HG02870 (cell line): ENCODE measurements at regions not wholly inside any gene's neighbourhood (a gene's known extent, or its start where the extent isn't known, plus 50 kb on each side); places are given as distances from the start of the nearest gene placed in this dataset.
"Not testable (repeated sequence)": the region's sequence is repeated elsewhere in the genome, so short reads cannot be mapped to it uniquely, and the experiment has no call there.

Source experiments
- ATAC-seq: cut with Tn5 transposase; IDR thresholded peaks from one replicate; pipeline ENCODE4 v1.9.1; 2021; ENCODE audit warnings: mild to moderate bottlenecking, moderate library complexity; ENCODE audit not compliant: unreplicated experiment

DNA sequence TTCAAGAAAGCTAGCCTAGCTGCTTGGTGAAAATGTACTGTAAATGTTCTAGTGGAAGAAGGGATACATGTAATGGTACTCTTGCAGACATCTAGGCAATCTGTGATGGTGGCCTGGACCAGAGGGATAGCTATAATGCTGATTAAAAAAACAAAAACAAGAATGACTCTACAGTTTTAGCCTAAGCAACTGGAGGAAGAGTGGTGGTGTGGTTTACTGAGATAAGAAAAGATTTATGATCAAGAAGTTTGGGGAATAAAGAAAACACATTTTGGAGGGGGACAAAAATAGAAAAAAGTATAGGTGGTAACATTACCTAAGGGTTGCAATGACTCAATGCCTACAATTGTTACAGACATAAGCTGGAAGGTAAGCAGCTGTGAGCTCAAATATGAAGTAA, 1080.7 kb upstream of the CELF4 start:
- ATAC-seq: no peak

DNA sequence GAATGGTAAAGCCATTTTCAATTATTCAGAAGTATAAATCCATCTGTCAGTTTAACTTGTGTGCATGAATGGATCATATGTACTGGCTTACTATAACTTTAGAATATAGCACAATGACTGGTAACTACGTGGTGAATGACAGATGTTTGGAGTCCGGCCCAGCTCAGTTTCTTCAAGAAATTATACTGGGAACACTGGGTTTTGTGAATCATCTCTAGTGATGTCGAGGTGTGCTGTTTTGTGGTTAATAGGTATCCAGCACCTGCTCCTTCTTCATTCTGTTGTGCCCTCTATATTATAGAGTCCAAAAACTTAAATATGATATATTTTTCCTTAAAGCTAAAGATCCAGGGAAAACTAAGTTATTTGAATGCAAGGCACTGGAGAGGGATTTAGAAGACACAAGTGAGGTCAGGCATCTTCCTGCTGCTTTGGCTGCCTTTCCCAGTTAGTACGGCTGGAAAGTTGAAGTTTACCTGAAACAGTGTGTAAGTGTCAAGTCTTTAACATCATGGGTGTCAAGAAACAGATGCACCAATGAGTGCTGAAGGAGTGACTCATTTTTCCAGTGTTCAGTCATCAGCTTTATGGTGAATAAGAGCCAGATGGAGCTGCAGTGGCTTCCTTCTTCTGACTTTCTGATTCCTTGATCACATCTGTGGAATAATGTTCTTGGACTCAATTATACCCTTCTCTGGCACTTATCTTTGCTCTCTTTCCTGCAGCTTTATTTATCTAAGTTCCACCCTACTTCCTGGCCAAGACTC, 1079.5 kb upstream of the CELF4 start:
- no peak for ATAC-seq

DNA sequence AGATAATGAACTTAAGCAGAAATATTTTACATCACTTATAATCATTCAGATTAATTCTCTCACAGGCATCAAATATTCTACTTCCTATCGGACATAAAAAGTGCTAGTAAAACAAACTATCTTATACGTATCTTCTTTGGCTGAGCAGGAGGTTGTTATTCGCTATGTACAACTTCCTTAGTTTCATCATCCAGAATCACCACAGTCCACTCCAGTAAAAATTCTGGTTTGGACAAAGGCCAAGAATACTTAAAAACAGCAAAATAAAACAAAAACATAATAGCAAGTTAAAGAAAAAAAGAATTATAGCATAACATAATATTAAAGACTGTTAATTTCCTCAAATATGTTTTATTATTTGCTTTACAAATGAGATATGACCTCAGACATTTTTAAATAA, 1077.1 kb upstream of the CELF4 start:
- ATAC-seq: no peak

DNA sequence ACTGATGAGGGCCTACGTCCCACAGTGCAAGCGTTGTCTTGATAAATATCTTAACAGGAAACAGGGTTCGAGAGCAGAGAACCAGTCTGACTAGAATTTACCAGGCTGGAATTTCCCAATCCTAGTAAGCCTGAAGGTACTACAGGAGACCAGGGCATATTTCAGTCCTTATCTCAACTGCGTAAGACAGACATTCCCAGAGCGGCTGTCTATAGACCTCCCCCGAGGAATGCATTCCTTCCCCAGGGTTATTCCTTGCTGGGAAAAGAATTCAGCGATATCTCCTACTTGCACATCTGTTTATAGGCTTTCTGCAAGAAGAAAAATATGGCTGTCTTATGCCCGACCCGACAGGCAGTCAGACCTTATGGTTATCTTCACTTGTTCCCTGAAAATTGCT, 1074.1 kb upstream of the CELF4 start:
- not testable (repeated sequence) for ATAC-seq

DNA sequence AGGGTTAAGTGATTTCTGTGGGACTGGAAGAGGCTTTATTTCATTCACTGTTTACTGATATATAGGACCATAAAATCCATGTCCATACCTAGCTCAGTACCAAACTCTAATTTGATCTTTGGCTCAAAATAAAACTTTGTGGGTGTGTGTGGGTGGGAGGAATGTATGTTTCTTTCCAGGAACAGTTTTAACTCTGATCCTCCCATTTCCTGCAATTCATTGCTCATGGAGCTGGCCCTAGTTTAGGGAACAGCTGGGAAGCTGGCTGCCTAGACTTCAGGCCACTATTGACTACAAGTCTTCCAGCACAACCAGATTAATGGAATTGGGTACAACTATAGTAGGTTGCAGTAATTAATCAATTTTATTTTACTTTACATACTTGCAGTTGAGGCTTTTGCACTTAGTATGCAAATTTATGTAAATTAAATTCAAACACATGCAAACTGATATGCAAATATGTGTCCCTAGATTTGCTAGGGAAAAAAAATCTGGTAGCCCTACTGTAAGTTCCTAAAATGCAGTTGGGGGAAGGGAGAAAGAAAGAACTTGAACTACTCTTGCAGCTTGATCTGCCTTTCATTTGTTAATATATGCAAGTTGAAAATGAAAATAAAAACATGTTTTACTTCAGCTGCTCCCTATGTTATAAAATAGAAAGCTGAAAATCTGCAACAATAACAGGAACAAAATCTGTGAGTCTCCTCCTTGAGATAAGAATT, 1070.3 kb upstream of the CELF4 start:
- ATAC-seq: no peak

DNA sequence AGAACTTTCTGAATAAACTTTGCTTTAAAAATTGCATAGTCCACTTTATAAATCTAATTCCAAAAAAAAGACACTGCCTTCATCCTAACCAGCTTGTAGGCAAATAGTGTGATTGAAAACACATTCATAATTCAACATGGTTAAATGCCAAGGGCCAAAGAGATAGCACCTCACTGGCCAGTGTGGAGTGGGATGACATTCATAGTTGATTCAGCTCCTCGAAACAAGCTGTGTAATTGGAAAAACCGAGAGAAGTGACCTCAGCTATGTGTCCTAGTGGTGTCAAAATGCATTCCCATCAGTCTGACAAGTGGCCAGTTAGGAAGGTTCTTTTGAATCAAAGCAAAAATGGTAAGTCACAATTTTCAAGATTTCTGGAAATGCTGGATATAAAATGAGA, 1068.5 kb upstream of the CELF4 start:
- no peak for ATAC-seq

DNA sequence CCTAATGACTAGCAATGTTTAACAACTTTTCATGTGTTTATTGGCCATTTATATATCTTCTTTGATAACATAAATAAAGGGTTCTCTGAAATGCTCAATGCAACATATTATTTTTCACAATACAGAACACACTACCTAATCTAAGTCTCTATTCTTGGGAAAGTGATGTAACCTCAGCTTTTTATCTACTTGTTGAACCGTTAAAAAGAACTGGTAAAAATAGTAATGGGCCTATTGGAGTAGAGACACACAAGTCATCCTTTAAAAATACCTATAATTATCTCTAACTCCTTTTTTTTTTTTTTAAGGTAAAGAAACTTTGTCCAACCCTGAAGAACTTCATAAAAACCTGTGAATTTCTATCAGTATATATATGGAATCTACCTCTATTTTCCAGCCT, 1067.7 kb upstream of the CELF4 start:
- no peak for ATAC-seq

DNA sequence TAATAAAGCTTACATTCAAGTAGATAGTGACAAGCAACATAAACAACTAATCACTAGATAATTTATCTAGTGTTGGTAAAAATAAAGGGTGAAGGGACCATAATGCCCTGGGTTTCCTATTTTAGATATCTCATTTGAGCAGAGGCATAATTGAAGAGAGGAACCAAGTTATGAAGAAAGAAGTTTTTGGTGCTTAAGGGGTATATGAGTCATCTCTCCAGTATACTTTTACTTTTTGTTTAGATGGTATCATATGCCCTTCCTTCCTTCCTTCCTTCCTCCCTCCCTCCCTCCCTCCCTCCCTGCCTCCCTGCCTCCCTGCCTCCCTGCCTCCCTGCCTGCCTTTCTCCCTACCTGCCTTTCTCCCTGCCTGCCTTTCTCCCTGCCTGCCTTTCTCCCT, 1053.5 kb upstream of the CELF4 start:
- ATAC-seq: no peak

DNA sequence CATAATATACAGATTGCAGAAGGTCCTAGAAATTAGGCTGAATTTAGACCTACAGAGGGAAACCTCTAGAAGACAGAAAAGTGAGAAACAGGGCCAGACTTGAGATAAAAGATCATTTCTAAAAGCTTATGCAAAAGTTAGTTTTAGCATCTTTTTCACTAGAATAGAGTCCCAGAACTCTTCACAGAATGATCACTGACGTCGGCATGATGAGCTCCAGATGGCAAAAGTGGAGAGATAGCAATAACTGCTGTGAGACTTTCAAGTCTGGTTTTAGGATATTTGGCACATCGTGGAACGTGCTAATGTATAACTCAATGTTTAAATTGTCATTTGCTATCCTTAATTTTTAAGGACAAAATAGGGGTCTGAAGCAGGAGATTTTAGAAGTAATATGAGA, 1050.7 kb upstream of the CELF4 start:
- no peak for ATAC-seq

DNA sequence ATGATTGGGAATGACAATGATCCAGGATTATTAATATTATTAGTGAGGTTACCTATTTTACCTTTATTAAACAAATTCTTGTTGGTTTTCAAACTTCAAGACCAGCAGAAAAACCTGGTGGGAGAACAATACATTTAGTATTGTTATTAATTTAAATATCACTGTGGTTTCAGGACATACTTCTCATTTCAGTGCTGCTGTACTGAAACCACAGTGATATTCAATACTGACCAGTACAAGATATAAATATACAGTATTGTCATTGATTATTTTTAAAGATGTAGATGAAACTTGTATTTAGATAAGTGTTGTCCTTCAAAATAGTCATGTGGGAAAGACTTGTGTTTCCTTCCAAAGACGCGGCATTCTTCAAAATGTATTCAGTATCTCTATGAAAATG, 1047.3 kb upstream of the CELF4 start:
- ATAC-seq: no peak

DNA sequence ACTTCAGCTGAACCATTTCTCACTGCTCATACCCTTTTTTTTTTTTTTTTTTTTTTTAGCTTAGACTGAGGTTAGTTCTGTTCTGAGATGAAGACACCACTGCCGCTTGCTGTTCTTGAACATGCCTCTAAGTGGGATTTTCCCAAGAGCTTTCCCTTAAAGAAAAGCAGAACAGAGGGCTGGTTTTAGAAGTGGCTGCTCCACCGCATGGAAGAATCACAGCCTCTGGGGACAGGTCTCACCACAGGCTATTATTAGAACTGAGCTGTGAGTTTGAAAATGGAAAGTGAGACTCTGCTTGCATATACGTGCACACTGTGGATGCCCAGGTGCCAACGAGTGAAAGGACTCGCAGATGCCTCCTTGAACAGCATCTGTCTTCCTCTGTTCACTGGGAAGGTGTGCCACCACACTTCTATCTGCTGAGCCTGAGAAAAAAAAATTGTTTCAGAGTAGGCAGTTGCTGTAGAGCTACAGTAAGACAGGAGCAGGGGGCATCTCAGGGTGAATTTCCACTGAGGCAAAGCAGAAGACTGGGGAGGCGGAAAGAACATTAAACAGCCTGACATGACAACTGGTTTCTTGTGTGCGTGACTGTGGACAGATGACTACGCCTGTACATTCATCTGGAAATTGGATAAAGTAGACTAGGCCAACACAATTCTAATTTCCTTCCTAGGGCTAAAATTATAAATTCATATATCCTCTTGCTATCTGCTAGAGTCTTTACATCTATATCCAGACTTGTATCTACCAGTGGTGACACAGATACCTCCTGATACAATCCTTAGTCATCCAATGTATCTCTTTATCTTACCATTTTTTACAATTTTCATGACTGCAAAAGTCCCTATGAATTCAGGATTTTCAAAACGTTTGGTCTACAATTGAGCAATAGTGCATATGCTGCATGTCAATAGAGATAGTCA, 1045.7 kb upstream of the CELF4 start:
- peak; percentile 73 for ATAC-seq

DNA sequence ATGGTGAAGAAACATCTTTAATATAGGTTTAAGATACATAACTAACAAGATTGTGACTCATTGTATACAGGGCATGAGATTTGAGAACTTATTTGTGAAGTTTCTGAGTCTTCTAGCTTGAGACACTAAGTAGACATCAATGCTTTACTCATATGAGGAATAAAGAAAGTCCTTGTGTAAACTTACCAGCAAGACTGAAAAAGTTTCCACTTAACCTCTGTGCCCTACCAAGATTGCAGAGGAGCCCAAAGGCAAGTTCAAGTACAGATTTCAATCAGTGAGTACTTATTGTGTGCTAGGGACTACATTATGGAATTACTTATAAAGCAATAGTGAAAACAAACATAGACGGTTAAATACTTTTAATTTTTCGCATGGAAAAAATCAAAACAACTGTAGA, 1041.2 kb upstream of the CELF4 start:
- ATAC-seq: peak; percentile 43

DNA sequence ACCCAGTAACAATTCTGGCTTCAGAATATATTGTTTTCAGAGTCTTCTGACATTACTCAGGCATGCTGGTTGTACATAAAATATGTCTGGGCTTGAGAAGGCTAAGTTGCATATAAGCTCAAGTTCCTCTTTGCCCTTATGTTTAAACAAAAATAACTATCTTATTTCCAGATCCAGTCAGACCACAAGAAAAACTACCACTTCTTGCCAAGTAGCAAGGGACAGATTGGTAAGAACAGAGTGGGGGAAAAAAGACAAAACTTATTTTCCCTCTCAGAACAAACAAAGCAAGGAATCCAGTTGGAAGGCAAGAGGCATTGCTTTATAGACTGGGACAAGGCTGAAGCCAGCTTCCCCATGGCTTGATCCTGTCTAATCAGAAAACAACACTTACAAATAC, 1036.7 kb upstream of the CELF4 start:
- ATAC-seq: no peak

DNA sequence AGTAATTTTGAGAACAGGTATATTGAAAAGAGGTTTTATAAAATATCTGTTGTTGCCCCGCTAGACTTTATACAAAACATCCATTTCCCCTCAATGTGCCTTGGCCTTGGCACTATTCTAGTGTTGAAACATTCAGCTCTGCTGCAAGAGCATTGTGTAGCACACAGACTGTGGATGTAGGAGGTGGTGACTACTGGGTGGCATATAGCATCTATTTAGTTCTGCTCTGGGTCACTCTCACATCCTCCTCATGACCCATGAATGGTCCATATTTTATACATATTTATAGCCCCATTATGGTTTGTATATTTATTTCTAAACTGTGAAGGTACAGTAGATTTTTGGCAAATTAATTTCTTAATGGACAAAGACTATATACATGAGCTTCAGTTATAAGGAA, 1022.0 kb upstream of the CELF4 start:
- ATAC-seq: no peak

DNA sequence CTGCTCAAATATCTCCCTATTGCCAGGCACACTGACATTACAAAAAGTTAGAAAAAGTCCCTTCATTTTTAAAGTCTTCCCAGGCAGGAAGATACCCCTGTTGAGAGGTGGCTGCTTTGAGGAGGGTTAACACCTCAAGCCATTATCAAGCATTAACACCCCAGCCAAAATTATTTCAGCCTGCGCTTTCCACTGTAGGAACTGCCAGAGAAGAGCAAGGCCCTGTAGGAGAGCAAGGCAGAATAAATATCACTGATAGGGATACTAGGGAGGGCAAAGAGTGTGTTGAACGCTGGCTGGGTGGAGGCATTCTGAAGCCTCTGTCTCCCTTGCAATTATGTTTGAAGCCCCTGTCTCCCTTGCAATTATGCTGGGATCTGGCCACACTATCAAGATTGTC, 1020.7 kb upstream of the CELF4 start:
- ATAC-seq: no peak

DNA sequence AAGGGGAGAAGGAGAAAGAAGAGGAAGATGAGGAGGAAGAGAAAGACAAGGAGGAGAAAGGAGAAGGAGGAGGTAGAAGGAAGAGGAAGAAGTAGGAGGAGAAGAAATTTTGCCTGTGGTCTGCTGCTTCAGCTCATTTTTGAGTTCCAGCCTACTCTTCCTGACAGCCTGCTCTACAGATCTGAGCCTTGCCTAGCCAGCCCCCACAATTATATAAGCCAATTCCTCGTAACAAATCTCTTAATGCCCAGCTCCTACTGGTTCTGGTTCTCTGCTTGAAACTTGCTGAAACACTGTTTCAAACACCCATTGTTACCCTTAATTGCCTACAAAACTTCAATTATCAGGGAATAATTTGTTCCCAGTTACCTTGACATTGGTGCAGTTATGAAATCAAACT, 1014.2 kb upstream of the CELF4 start:
- ATAC-seq: no peak

DNA sequence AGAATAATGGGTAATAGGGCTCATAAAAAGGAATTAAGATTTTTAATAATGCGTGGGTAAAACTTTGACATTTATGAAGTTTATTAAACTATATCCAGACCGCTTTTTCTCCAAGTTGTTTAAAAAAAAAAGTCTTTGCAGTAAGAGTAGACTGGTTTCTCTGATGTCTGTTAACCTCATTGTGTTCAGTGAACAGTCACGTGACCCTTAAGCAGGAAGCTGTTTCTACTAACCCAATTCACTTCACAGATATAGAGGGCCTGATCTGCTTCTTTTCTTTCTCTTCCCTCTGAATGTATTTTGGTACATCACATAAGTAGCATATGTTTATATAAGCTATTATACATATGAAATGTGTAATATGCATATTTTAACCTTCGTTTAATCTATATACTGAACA, 1011.3 kb upstream of the CELF4 start:
- ATAC-seq: no peak

DNA sequence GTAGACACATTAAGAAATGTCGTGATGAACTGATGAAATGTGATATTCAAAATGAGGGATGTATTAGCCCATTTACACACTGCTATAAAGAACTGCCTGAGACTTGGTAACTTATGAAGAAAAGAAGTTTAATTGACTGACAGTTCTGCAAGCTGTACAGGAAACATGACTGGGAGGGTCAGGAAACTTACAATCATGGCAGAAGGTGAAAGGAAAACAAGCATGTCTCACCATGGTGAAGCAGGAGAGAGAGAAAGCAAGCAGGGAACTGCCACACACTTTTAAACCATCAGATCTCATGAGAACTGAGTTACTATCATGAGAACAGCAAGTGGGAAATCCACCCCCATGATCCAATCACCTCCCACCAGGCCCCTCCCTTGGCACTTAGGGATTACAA, 1010.8 kb upstream of the CELF4 start:
- ATAC-seq: no peak

DNA sequence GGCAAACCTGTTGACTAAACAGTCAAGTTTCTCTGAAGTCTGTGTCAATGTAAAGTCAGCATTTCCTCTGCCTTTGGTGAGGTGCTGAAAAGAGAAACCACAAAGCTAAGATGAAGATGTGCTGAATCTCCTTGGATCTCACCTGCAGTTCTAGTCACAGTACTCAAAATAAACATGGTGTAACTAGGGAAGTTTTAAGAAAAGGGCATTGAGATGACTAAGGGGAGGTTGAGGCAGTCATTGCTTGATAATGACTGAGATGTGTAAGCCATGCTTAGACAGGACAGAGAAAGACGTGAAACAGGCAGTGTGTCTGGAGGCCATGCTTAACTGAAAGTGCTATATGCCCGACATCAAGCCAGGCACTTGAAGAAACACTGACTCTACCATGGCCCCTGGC, 1010.0 kb upstream of the CELF4 start:
- no peak for ATAC-seq

DNA sequence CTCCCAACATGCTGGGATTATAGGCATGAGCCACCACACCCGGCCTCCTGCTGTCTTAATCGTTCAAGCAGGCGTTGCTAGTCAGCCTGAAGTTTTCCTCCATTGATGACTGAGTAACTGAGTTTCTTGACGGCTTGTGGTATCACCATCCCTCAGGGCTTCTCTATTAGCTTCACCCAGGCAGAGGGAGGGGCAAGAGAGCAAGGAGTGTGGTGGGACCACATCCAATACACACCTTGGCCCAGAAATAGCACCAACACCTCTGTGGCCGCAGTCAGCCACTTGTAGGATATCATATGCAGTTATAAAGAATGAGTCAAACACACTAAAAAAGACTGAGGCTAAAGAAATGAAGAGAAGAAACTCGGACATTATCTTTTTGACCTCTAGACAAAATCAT, 1009.4 kb upstream of the CELF4 start:
- no peak for ATAC-seq

DNA sequence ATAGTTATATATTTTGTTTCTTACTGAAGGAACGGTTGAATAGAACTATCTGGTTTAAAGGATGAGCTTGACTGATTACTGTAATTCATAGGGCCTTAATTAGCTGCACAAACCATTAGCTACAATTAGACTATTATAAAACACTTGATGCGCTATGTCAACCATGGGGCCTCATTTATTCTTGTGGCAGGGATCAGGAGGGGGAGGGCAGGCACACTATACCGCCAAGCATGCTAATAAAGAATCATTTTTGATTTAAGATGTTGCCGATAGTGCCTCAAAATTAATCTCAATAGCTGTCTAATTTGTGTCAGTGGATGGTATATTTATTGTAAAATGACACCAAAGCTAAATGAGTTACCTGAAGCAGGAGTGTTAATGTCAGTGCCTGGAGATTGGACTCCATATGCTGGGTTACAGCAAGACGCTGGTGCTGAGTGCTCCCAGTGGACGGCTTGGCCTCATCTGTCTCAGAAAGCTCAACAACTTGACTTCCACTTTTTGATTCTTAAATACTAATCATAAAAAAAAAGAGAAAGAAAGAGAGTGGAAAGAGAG, 1007.0 kb upstream of the CELF4 start:
- no peak for ATAC-seq
